AG10803 (cell line): ENCODE measurements at regions not wholly inside any gene's neighbourhood (a gene's known extent, or its start where the extent isn't known, plus 50 kb on each side); places are given as distances from the start of the nearest gene placed in this dataset.

ENCODE experiments used
- DNase-seq: peaks from one replicate; pipeline ENCODE4 v3.0.0; 2010; ENCODE audit warnings: low read depth
- H3K4me3 ChIP-seq: 2 replicates; pipeline ENCODE4 v1.5.1; 2011; ENCODE audit warnings: mild to moderate bottlenecking, low read length, control low read depth
- TF ChIP-seq, protein P1 (sequence below): conservative IDR thresholded peaks from 2 replicates; pipeline ENCODE4 v1.5.1; 2011; ENCODE audit warnings: mild to moderate bottlenecking, low read length, control low read depth, inconsistent platforms

GRCh38 chr7:153838591-153838990 lies 213.6 kb upstream of the DPP6 start:
- TF ChIP-seq, protein P1, sequence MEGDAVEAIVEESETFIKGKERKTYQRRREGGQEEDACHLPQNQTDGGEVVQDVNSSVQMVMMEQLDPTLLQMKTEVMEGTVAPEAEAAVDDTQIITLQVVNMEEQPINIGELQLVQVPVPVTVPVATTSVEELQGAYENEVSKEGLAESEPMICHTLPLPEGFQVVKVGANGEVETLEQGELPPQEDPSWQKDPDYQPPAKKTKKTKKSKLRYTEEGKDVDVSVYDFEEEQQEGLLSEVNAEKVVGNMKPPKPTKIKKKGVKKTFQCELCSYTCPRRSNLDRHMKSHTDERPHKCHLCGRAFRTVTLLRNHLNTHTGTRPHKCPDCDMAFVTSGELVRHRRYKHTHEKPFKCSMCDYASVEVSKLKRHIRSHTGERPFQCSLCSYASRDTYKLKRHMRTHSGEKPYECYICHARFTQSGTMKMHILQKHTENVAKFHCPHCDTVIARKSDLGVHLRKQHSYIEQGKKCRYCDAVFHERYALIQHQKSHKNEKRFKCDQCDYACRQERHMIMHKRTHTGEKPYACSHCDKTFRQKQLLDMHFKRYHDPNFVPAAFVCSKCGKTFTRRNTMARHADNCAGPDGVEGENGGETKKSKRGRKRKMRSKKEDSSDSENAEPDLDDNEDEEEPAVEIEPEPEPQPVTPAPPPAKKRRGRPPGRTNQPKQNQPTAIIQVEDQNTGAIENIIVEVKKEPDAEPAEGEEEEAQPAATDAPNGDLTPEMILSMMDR: no peak
- DNase-seq: no peak

DNA sequence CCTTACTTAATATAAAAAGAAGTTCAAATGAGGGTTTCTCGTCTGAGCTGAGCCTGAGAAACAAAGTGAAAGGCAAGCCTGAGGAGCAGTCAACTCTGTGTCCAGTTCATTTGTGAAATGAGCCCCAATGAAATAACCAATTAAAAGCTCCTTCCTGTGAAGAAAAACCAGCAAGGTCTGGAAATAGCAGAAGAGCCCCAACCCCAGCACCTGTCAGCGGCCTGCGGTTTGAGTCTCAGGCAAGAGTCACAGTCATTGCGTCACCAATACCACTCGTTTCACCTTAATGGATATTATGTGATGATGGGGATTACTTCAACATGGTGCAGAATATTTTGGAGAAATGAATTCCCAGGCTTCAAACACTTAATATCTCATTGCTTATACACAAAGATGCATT lies 211.3 kb upstream of the DPP6 start:
- TF ChIP-seq, protein P1: no peak
- no peak for DNase-seq

More at GRCh38 chr7:153838591-153838990, 213.6 kb upstream of the DPP6 start:
- H3K4me3 ChIP-seq: no peak overlapping the region

GRCh38 chr7:153847828-153848227 lies 204.4 kb upstream of the DPP6 start:
- no peak for DNase-seq
- TF ChIP-seq, protein P1: no peak
- H3K4me3 ChIP-seq: no peak overlapping the region

More for the DNA sequence above, 211.3 kb upstream of the DPP6 start:
- H3K4me3 ChIP-seq: no peak overlapping the region

DNA sequence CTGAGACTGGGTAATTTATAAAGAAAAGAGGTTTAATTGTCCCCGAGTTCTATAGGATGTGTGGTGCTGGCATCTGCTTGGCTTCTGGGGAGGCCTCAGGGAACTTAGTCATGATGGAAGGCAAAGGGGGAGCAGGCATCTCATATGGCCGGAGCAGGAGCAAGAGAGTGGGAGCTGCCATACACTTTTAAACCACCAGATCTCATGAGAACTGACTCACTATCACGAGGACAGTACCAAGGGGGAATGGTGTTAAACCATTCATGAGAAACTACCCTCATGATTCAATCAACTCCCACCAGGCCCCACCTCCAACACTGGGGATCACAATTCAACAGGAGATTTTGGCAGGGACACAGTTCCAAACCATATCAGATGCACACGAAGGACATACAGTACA lies 199.9 kb upstream of the DPP6 start:
- TF ChIP-seq, protein P1: no peak
- DNase-seq: no peak
- H3K4me3 ChIP-seq: no peak overlapping the region

GRCh38 chr7:153858355-153858754 lies 193.8 kb upstream of the DPP6 start:
- no peak overlapping the region for H3K4me3 ChIP-seq
- TF ChIP-seq, protein P1: no peak
- peak; percentile 17 for DNase-seq

GRCh38 chr7:153859239-153859638 lies 193.0 kb upstream of the DPP6 start:
- TF ChIP-seq, protein P1: no peak
- no peak overlapping the region for H3K4me3 ChIP-seq
- no peak for DNase-seq

GRCh38 chr7:153886506-153887441 lies 165.4 kb upstream of the DPP6 start:
- no peak overlapping the region for H3K4me3 ChIP-seq
- no peak for DNase-seq
- TF ChIP-seq, protein P1: no peak
